Activated CD4-positive, alpha-beta memory T cell treated with anti-CD3 and anti-CD28 coated beads for 36 hours (primary cell): ENCODE measurements at regions not wholly inside any gene's neighbourhood (a gene's known extent, or its start where the extent isn't known, plus 50 kb on each side); places are given as distances from the start of the nearest gene placed in this dataset.

Experiments used
- CTCF ChIA-PET: fragments of 350-600 bp; sonication (Branson Sonifier 250); formaldehyde crosslinking; loops from one replicate; lab custom pipeline; 2021; ENCODE audit warnings: antibody characterized with exemption, inconsistent platforms; lab: Charles Lee
- POLR2A ChIA-PET: fragments of 350-600 bp; sonication (Branson Sonifier 250); formaldehyde crosslinking; loops from one replicate; lab custom pipeline; 2021; ENCODE audit warnings: antibody characterized with exemption; lab: Charles Lee
- DNase-seq: peaks from one replicate; pipeline ENCODE4 v3.0.0-alpha.2; 2020
- H3K27ac Mint-ChIP-seq: one replicate; pipeline ENCODE4 v1.8.0; 2021; ENCODE audit warnings: mixed read lengths
- H3K27me3 Mint-ChIP-seq: one replicate; pipeline ENCODE4 v1.8.0; 2021; ENCODE audit warnings: mixed read lengths
- H3K36me3 Mint-ChIP-seq: one replicate; pipeline ENCODE4 v1.8.0; 2021; ENCODE audit warnings: mixed read lengths
- H3K4me1 Mint-ChIP-seq: one replicate; pipeline ENCODE4 v1.8.0; 2021; ENCODE audit warnings: low read depth, mixed read lengths
- H3K4me3 Mint-ChIP-seq: one replicate; pipeline ENCODE4 v1.8.0; 2021; ENCODE audit warnings: mild to moderate bottlenecking, mixed read lengths
- H3K9me3 Mint-ChIP-seq: one replicate; pipeline ENCODE4 v1.8.0; 2021; ENCODE audit warnings: mixed read lengths
- intact Hi-C: fragments of 100-400 bp; cut with micrococcal nuclease; formaldehyde crosslinking; loops from one replicate; pipeline ENCODE4 v1.15.1; 2023

- Mint-ChIP-seq H3K4me3 (no peak overlapping the region), H3K27me3 (no peaks in the 10 kb centered on the region), H3K4me1 (no peaks in the 10 kb centered on the region), H3K9me3 (peaks cover 29% of the 10 kb centered on the region), H3K27ac (no peak overlapping the region), H3K36me3 (no peaks in the 10 kb centered on the region)
- CTCF ChIA-PET = no interaction called here
- intact Hi-C loops = no loop called here
- POLR2A ChIA-PET = no interaction called here
- DNase-seq = no peak
Measured at GRCh38 chr6:92723390-92723931, 695.9 kb downstream of the EPHA7 start.

- no peak for DNase-seq
- H3K27ac Mint-ChIP-seq = no peak overlapping the region
- no peaks in the 10 kb centered on the region for H3K4me1 Mint-ChIP-seq
- intact Hi-C loops = no loop called here
- ChIA-PET CTCF (no interaction called here), POLR2A (no interaction called here)
- H3K9me3 Mint-ChIP-seq = peaks cover 29% of the 10 kb centered on the region
- H3K4me3 Mint-ChIP-seq = no peak overlapping the region
- H3K36me3 Mint-ChIP-seq = no peaks in the 10 kb centered on the region
- H3K27me3 Mint-ChIP-seq = no peaks in the 10 kb centered on the region
Measured at GRCh38 chr6:92719773-92720172, 699.6 kb downstream of the EPHA7 start.

DNA sequence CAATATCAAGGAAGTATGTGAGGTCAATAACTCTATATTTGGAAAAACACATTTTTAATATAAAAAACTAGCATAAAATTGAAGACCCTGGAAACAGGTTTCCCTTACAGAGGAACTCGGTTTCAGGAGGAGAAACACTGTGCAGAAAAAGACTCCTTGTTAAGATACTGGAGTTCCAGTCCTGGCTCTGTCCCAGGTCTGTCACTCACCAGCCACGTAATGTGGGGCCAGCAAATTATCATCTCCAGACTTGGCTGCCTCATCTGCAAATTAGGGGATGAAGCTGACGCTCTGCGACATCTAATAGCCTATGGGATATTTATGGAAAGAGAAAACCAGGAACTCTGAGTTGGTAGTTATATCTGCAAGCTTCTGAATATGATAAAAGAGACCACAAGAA lies 702.7 kb downstream of the EPHA7 start:
- no peaks in the 10 kb centered on the region for H3K27me3 Mint-ChIP-seq
- no peaks in the 10 kb centered on the region for H3K36me3 Mint-ChIP-seq
- ChIA-PET CTCF (no interaction called here), POLR2A (no interaction called here)
- intact Hi-C loops = no loop called here
- peaks cover 16% of the 10 kb centered on the region for H3K9me3 Mint-ChIP-seq
- DNase-seq = no peak
- H3K4me1 Mint-ChIP-seq = no peaks in the 10 kb centered on the region
- H3K27ac Mint-ChIP-seq = no peak overlapping the region
- H3K4me3 Mint-ChIP-seq = no peak overlapping the region

DNA sequence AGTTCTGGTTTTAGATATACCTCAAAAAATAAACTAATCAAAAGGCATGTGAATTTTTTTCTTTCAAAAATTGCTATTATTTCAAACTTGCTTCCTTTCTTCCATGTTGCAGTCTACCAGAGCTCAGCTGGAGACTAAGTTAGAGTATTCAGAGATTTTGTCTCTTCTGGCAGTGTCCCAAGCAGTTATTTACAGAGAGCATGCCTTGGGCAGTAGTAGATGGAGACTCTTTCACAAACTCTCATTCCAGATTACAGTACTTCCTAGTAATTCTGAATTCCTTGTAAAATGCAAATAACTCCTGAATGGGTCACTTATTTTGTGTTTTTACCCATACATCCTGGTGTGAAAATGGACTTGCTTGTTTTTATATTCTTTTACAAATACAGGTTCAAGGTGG lies 703.4 kb downstream of the EPHA7 start:
- peaks cover 15% of the 10 kb centered on the region for H3K9me3 Mint-ChIP-seq
- H3K27ac Mint-ChIP-seq = no peak overlapping the region
- intact Hi-C loops = no loop called here
- H3K4me3 Mint-ChIP-seq = no peak overlapping the region
- DNase-seq = no peak
- ChIA-PET CTCF (no interaction called here), POLR2A (no interaction called here)
- H3K4me1 Mint-ChIP-seq = no peaks in the 10 kb centered on the region
- no peaks in the 10 kb centered on the region for H3K36me3 Mint-ChIP-seq
- no peaks in the 10 kb centered on the region for H3K27me3 Mint-ChIP-seq

DNA sequence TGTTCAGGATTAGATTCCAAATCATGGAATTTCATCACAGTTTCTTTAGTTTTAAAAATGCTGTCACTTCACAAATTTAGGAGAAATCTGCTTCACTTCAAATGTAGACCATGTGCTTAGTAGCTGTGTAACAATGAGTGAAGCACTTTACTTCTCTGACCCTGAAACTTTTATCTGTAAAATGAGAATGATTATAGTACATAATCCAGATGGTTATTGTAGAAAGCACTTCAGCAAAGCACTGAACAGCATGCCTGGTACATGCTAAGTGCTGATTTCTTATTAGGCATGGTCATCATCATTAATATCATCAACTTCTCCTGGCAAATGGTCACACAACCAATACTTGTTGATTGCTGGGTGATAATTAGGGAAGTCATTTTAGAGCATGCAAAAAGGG lies 705.0 kb downstream of the EPHA7 start:
- Mint-ChIP-seq H3K9me3 (peaks cover 2% of the 10 kb centered on the region), H3K4me3 (no peak overlapping the region), H3K4me1 (no peaks in the 10 kb centered on the region), H3K27ac (no peak overlapping the region), H3K27me3 (no peaks in the 10 kb centered on the region), H3K36me3 (no peaks in the 10 kb centered on the region)
- intact Hi-C loops = no loop called here
- ChIA-PET CTCF (no interaction called here), POLR2A (no interaction called here)
- DNase-seq = no peak

DNA sequence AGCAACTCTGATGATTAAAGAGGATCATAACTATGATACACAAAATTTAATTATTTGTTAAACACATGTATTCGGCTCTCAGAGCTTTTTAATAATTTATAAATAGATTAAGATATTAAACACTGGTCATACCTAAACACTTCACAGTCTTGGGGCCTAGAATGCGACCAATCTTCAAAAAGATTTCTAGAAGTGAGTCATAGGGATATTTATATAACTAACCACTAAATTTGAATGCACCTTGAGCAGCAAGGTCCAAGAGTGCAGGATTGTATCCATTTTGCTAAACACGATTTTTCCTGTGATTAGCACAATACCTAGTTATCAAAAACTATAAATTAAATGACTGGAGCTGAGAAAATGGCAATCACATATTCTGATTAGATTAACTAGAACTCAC lies 709.3 kb downstream of the EPHA7 start:
- ChIA-PET CTCF (no interaction called here), POLR2A (no interaction called here)
- H3K4me3 Mint-ChIP-seq = no peak overlapping the region
- H3K36me3 Mint-ChIP-seq = no peaks in the 10 kb centered on the region
- intact Hi-C loops = no loop called here
- H3K27ac Mint-ChIP-seq = no peak overlapping the region
- no peak for DNase-seq
- H3K4me1 Mint-ChIP-seq = no peaks in the 10 kb centered on the region
- no peaks in the 10 kb centered on the region for H3K27me3 Mint-ChIP-seq
- H3K9me3 Mint-ChIP-seq = peaks cover 4% of the 10 kb centered on the region

GRCh38 chr6:92708945-92709344 lies 710.4 kb downstream of the EPHA7 start:
- Mint-ChIP-seq H3K27ac (no peak overlapping the region), H3K36me3 (no peaks in the 10 kb centered on the region), H3K4me3 (no peak overlapping the region), H3K4me1 (no peaks in the 10 kb centered on the region), H3K9me3 (peaks cover 4% of the 10 kb centered on the region), H3K27me3 (no peaks in the 10 kb centered on the region)
- intact Hi-C loops = no loop called here
- ChIA-PET POLR2A (no interaction called here), CTCF (no interaction called here)
- no peak for DNase-seq

GRCh38 chr6:92708270-92708669 lies 711.1 kb downstream of the EPHA7 start:
- intact Hi-C loops = no loop called here
- ChIA-PET CTCF (no interaction called here), POLR2A (no interaction called here)
- Mint-ChIP-seq H3K27me3 (no peaks in the 10 kb centered on the region), H3K27ac (no peak overlapping the region), H3K9me3 (peaks cover 3% of the 10 kb centered on the region), H3K4me1 (no peaks in the 10 kb centered on the region), H3K4me3 (no peak overlapping the region), H3K36me3 (no peaks in the 10 kb centered on the region)
- no peak for DNase-seq

DNA sequence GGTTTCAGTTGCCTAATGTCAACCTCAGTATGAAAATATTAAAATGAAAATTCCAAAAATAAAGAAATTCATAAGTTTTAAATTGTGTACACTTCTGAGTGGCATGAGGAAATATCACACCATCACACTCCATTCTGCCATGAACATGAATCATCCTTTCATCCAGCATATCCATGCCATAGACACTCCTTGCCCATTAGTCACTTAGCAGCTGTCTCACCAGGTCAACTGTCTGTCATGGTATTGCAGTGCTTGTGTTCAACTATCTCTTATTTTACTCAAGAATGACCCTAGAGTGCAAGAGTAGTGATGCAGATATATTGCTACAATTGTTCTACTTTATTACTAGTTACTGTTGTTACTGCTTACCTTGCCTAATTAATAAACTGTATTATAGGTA lies 712.4 kb downstream of the EPHA7 start:
- Mint-ChIP-seq H3K4me3 (no peak overlapping the region), H3K4me1 (no peaks in the 10 kb centered on the region), H3K36me3 (no peaks in the 10 kb centered on the region), H3K9me3 (peaks cover 3% of the 10 kb centered on the region), H3K27ac (no peak overlapping the region), H3K27me3 (no peaks in the 10 kb centered on the region)
- POLR2A ChIA-PET = no interaction called here
- CTCF ChIA-PET = no interaction called here
- intact Hi-C loops = no loop called here
- DNase-seq = no peak

DNA sequence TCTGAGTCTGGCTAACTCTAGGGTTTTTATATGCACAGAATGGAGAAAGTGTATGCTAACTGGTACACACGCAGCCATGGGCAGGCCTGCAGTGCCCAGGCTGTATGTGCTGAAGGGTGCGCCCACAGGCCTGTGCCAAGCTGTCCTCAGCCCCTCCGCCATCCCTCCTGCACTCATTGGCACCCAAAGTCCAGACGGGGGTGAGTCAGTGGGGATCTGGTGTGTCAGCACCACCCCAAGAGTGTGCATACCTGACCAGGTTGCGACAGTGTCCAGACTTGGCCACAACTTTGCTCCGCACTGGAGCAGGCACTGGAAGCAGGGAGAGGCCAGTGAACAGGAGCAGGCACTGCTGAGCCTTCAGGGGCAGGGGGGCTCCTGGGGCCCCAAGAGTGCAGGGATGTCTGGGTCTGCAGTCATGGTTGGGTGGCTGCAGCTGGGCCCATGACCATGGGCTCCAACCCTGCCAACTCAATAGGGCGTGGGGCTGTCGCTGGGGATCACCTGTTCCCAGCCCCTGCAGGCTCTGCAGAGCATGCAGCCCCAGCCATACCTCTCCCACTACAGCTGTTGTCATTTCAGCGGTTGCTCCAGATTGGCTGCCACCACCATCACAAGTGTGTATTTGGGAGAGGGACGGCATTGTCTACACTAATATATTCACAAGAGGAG lies 717.8 kb downstream of the EPHA7 start:
- peaks cover 3% of the 10 kb centered on the region for H3K9me3 Mint-ChIP-seq
- no peak overlapping the region for H3K27ac Mint-ChIP-seq
- no peaks in the 10 kb centered on the region for H3K36me3 Mint-ChIP-seq
- ChIA-PET POLR2A (no interaction called here), CTCF (no interaction called here)
- H3K4me3 Mint-ChIP-seq = no peak overlapping the region
- no peak for DNase-seq
- no peaks in the 10 kb centered on the region for H3K27me3 Mint-ChIP-seq
- intact Hi-C loops = no loop called here
- H3K4me1 Mint-ChIP-seq = no peaks in the 10 kb centered on the region

- no peaks in the 10 kb centered on the region for H3K36me3 Mint-ChIP-seq
- ChIA-PET POLR2A (no interaction called here), CTCF (no interaction called here)
- no peak overlapping the region for H3K4me3 Mint-ChIP-seq
- intact Hi-C loops = no loop called here
- H3K4me1 Mint-ChIP-seq = no peaks in the 10 kb centered on the region
- H3K27me3 Mint-ChIP-seq = no peaks in the 10 kb centered on the region
- DNase-seq = no peak
- H3K9me3 Mint-ChIP-seq = peaks cover 3% of the 10 kb centered on the region
- H3K27ac Mint-ChIP-seq = no peak overlapping the region
Measured at GRCh38 chr6:92700411-92700810, 718.9 kb downstream of the EPHA7 start.

- Mint-ChIP-seq H3K4me3 (no peak overlapping the region), H3K27ac (no peak overlapping the region), H3K36me3 (no peaks in the 10 kb centered on the region), H3K9me3 (no peaks in the 10 kb centered on the region), H3K4me1 (no peaks in the 10 kb centered on the region), H3K27me3 (no peaks in the 10 kb centered on the region)
- ChIA-PET POLR2A (no interaction called here), CTCF (no interaction called here)
- intact Hi-C loops = no loop called here
- DNase-seq = no peak
Measured at GRCh38 chr6:92690997-92691599, 728.3 kb downstream of the EPHA7 start.

- Mint-ChIP-seq H3K4me3 (no peak overlapping the region), H3K9me3 (no peaks in the 10 kb centered on the region), H3K4me1 (no peaks in the 10 kb centered on the region), H3K27me3 (no peaks in the 10 kb centered on the region), H3K36me3 (no peaks in the 10 kb centered on the region), H3K27ac (no peak overlapping the region)
- no peak for DNase-seq
- POLR2A ChIA-PET = no interaction called here
- intact Hi-C loops = no loop called here
- CTCF ChIA-PET = no interaction called here
Measured at GRCh38 chr6:92688342-92688741, 731.0 kb downstream of the EPHA7 start.
